ENCODE measurements at regions not wholly inside any gene's neighbourhood (a gene's known extent, or its start where the extent isn't known, plus 50 kb on each side); places are given as distances from the start of the nearest gene placed in this dataset.

DNA sequence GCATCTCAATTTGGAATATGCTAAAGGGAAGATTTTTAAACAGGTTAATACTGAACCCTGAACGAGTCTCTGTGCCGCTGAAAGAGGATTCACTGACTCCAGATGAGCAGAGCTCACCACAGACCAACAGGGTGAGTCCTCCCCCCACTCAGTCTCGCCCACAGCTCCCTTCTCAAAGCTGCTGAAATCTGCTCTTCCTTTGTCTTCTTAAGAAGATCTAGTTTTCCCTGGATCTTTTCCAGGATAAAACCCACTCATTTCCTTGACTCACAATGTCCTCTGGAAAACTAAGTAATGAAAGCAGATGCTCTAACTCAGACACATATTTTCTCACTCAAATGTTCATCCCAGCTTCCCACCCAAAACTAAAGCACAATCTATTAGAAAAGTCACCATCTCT is 447.0 kb upstream of the PKN2 start:
- Histone ChIP-seq H3K27me3 (replicated peaks) (no peaks in the 10 kb centered on the region), H3K4me3 (ENCODE audit: low read depth, low read length) (no peak overlapping the region), H3K36me3 (replicated peaks) (no peaks in the 10 kb centered on the region), H3K27ac (no peak overlapping the region)
- in situ Hi-C loops (cut with HindIII; ENCODE audit: low pct_ligation_motif_present, low sequenced_read_pairs), result no loop called here
- DNase-seq, result no peak
- TF ChIP-seq CTCF (IDR thresholded peaks at IDR 0.05; ENCODE audit: low read depth, low read length, missing control alignments), result no peak

- in situ Hi-C loops (cut with HindIII; ENCODE audit: low pct_ligation_motif_present, low sequenced_read_pairs), result no loop called here
- H3K27ac ChIP-seq, result no peak overlapping the region
- no peak for TF ChIP-seq CTCF (IDR thresholded peaks at IDR 0.05; ENCODE audit: low read depth, low read length, missing control alignments)
- H3K27me3 ChIP-seq (replicated peaks), result no peaks in the 10 kb centered on the region
- H3K36me3 ChIP-seq (replicated peaks), result no peaks in the 10 kb centered on the region
- no peak for DNase-seq
- no peak overlapping the region for H3K4me3 ChIP-seq (ENCODE audit: low read depth, low read length)
Measured at GRCh38 chr1:88239205-88239604, 444.9 kb upstream of the PKN2 start.

DNA sequence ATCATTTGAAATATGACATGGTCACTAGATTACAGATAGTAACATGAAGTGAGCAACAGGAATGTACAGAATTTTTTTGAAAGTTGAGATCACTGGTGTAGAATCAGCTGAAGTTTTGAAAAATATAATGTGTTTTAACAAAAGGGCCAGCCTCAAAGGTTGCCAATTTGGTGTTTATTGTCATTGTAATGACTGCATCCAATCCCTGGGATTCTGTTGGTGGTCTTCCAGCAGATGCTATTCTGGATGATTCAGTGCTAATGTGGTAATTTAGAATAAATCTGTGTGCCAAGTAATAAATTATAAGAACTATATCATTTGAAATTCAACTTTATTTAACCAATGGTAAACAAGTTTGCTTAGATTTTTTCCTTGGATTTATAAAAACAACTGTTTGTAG is 436.4 kb upstream of the PKN2 start:
- H3K27ac ChIP-seq, result no peak overlapping the region
- TF ChIP-seq CTCF (IDR thresholded peaks at IDR 0.05; ENCODE audit: low read depth, low read length, missing control alignments), result no peak
- in situ Hi-C loops (cut with HindIII; ENCODE audit: low pct_ligation_motif_present, low sequenced_read_pairs), result no loop called here
- no peak overlapping the region for H3K4me3 ChIP-seq (ENCODE audit: low read depth, low read length)
- DNase-seq, result no peak
- H3K27me3 ChIP-seq (replicated peaks), result no peaks in the 10 kb centered on the region
- H3K36me3 ChIP-seq (replicated peaks), result no peaks in the 10 kb centered on the region

DNA sequence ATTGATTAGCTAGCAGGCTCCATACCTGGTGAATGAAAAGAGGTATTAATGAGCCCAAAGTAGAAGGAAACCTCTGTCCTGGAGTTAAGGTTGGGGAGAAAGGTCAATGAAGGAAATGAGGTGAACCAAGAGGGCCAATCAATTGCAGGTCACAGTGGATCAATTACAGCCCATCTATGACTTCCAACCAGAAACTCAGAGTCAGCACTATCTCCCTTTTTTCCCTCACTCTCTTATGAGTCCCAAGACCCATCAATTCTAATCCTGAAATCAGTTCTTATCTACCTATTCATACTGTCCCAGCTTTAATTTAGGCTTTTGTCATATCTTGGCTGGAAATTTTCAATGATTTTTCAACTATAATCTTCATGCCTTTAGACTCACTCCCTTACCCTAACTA is 433.2 kb upstream of the PKN2 start:
- no peak for TF ChIP-seq CTCF (IDR thresholded peaks at IDR 0.05; ENCODE audit: low read depth, low read length, missing control alignments)
- in situ Hi-C loops (cut with HindIII; ENCODE audit: low pct_ligation_motif_present, low sequenced_read_pairs), result no loop called here
- H3K4me3 ChIP-seq (ENCODE audit: low read depth, low read length), result no peak overlapping the region
- H3K36me3 ChIP-seq (replicated peaks), result no peaks in the 10 kb centered on the region
- DNase-seq, result no peak
- H3K27me3 ChIP-seq (replicated peaks), result no peaks in the 10 kb centered on the region
- H3K27ac ChIP-seq, result no peak overlapping the region

DNA sequence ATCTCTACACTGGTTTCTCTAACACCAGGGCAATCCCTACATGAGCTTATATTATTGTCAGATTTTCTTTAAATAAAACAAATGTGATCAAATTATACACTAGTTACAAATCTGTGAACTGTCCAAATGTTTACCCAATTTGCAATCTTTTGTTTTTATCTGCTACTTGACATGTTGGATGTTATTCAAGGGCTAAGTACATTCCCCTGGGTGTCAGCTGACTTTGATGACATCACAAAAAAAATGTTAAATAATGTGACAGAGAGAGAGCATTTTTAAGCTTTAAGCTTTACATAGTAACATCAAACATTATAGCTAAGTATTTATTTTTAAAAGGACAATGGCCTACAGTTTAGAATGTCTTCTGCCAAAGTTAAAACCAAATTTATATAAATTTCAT is 431.3 kb upstream of the PKN2 start:
- H3K27ac ChIP-seq, result no peak overlapping the region
- H3K27me3 ChIP-seq (replicated peaks), result no peaks in the 10 kb centered on the region
- in situ Hi-C loops (cut with HindIII; ENCODE audit: low pct_ligation_motif_present, low sequenced_read_pairs), result no loop called here
- no peak for DNase-seq
- H3K4me3 ChIP-seq (ENCODE audit: low read depth, low read length), result no peak overlapping the region
- H3K36me3 ChIP-seq (replicated peaks), result no peaks in the 10 kb centered on the region
- no peak for TF ChIP-seq CTCF (IDR thresholded peaks at IDR 0.05; ENCODE audit: low read depth, low read length, missing control alignments)

DNA sequence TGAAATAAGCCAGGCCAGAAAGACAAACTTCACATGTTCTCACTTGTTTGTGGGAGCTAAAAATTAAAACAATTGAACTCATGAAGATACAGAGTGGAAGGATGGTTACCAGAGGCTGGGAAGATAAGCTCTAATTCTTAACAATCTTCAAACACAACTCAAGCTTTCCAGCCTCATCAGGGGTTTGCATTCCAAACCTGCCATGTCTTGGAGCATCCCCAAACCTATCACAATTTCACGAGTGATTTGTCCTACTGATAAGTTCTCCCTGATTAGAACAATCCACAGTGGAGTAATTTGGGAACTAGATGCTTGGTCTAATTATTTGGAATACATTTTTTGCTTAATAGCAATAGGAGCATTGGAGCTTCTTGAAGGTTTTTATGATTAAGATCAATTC is 418.5 kb upstream of the PKN2 start:
- no peak overlapping the region for H3K4me3 ChIP-seq (ENCODE audit: low read depth, low read length)
- in situ Hi-C loops (cut with HindIII; ENCODE audit: low pct_ligation_motif_present, low sequenced_read_pairs), result no loop called here
- no peaks in the 10 kb centered on the region for H3K36me3 ChIP-seq (replicated peaks)
- H3K27ac ChIP-seq, result no peak overlapping the region
- DNase-seq, result no peak
- no peaks in the 10 kb centered on the region for H3K27me3 ChIP-seq (replicated peaks)
- no peak for TF ChIP-seq CTCF (IDR thresholded peaks at IDR 0.05; ENCODE audit: low read depth, low read length, missing control alignments)

All from brain microvascular endothelial cell (primary cell).